Colonic mucosa (tissue), 4 donors: ENCODE measurements at regions not wholly inside any gene's neighbourhood (a gene's known extent, or its start where the extent isn't known, plus 50 kb on each side); places are given as distances from the start of the nearest gene placed in this dataset.

Experiments
- DNase-seq: peaks from one replicate; pipeline ENCODE4 v3.0.0-alpha.2; 2020
- H3K27ac ChIP-seq: fragments of 200-600 bp; one replicate; pipeline ENCODE4 v1.8.0; 2021
- H3K27me3 ChIP-seq: fragments of 200-600 bp; one replicate; pipeline ENCODE4 v1.8.0; 2021
- H3K36me3 ChIP-seq: fragments of 200-600 bp; one replicate; pipeline ENCODE4 v1.8.0; 2021
- H3K4me1 ChIP-seq: fragments of 200-600 bp; one replicate; pipeline ENCODE4 v1.8.0; 2021; ENCODE audit warnings: mild to moderate bottlenecking
- H3K4me3 ChIP-seq: fragments of 200-600 bp; one replicate; pipeline ENCODE4 v1.8.0; 2021
- H3K9ac ChIP-seq, 2 donors: one replicate each; pipeline ENCODE4 v1.7.0; 2013; ENCODE audit warnings: control low read depth in 2 of 2, low read depth in 2 of 2, low read length in 2 of 2
- H3K9me3 ChIP-seq: fragments of 200-600 bp; one replicate; pipeline ENCODE4 v1.8.0; 2021
- CTCF ChIP-seq: fragments of 200-600 bp; IDR thresholded peaks from one replicate; pipeline ENCODE4 v1.8.0; 2022; ENCODE audit warnings: antibody characterized with exemption, mild to moderate bottlenecking
- intact Hi-C: fragments of 100-400 bp; cut with DNase I; formaldehyde crosslinking; loops from one replicate; pipeline ENCODE4 v1.14.1; 2022
- donor health status: healthy.
- donor health status: DM: no; HTN: no; CAD: no.
- donor health status: DM: no; HTN: no; CAD: no.

- intact Hi-C loops, result no loop called here
- Histone ChIP-seq H3K9me3 (no peaks in the 10 kb centered on the region), H3K27ac (no peak overlapping the region), H3K4me3 (no peak overlapping the region), H3K4me1 (no peaks in the 10 kb centered on the region), H3K36me3 (no peaks in the 10 kb centered on the region), H3K9ac (no peak overlapping the region), H3K27me3 (no peaks in the 10 kb centered on the region)
- DNase-seq, result no peak
- TF ChIP-seq CTCF, result no peak
These were observed 821.0 kb downstream of the C4orf33 start for GRCh38 chr4:129916991-129917390.

- H3K27ac ChIP-seq, result no peak overlapping the region
- H3K27me3 ChIP-seq, result no peaks in the 10 kb centered on the region
- intact Hi-C loops, result no loop called here
- H3K4me3 ChIP-seq, result no peak overlapping the region
- no peaks in the 10 kb centered on the region for H3K36me3 ChIP-seq
- no peaks in the 10 kb centered on the region for H3K9me3 ChIP-seq
- H3K9ac ChIP-seq, result no peak overlapping the region
- no peak for DNase-seq
- TF ChIP-seq CTCF, result no peak
- H3K4me1 ChIP-seq, result no peaks in the 10 kb centered on the region
These were observed 821.7 kb downstream of the C4orf33 start for GRCh38 chr4:129917651-129918050.

- no peak for DNase-seq
These were observed 831.0 kb downstream of the C4orf33 start for GRCh38 chr4:129926936-129927335.

GRCh38 chr4:129929052-129929451 is 833.1 kb downstream of the C4orf33 start:
- Histone ChIP-seq H3K4me1 (no peaks in the 10 kb centered on the region), H3K9ac (no peak overlapping the region), H3K9me3 (no peaks in the 10 kb centered on the region), H3K4me3 (no peak overlapping the region), H3K27ac (no peak overlapping the region), H3K36me3 (no peaks in the 10 kb centered on the region), H3K27me3 (no peaks in the 10 kb centered on the region)
- intact Hi-C loops, result no loop called here
- no peak for DNase-seq
- TF ChIP-seq CTCF, result no peak

More at GRCh38 chr4:129926936-129927335, 831.0 kb downstream of the C4orf33 start:
- H3K4me1 ChIP-seq, result no peaks in the 10 kb centered on the region
- H3K9ac ChIP-seq, result no peak overlapping the region
- intact Hi-C loops, result no loop called here
- no peaks in the 10 kb centered on the region for H3K27me3 ChIP-seq
- H3K9me3 ChIP-seq, result no peaks in the 10 kb centered on the region
- no peak overlapping the region for H3K27ac ChIP-seq
- no peak for TF ChIP-seq CTCF
- no peak overlapping the region for H3K4me3 ChIP-seq
- no peaks in the 10 kb centered on the region for H3K36me3 ChIP-seq

- no peaks in the 10 kb centered on the region for H3K36me3 ChIP-seq
- H3K4me1 ChIP-seq, result no peaks in the 10 kb centered on the region
- H3K9ac ChIP-seq, result no peak overlapping the region
- H3K9me3 ChIP-seq, result no peaks in the 10 kb centered on the region
- intact Hi-C loops, result no loop called here
- no peak overlapping the region for H3K27ac ChIP-seq
- TF ChIP-seq CTCF, result no peak
- H3K27me3 ChIP-seq, result no peaks in the 10 kb centered on the region
- no peak overlapping the region for H3K4me3 ChIP-seq
- DNase-seq, result no peak
These were observed 834.0 kb downstream of the C4orf33 start for GRCh38 chr4:129929984-129930383.

- no peak for DNase-seq
- no peaks in the 10 kb centered on the region for H3K9me3 ChIP-seq
- no peaks in the 10 kb centered on the region for H3K27me3 ChIP-seq
- no peaks in the 10 kb centered on the region for H3K36me3 ChIP-seq
- no peaks in the 10 kb centered on the region for H3K4me1 ChIP-seq
- H3K27ac ChIP-seq, result no peak overlapping the region
- TF ChIP-seq CTCF, result no peak
- no peak overlapping the region for H3K9ac ChIP-seq
- intact Hi-C loops, result no loop called here
- H3K4me3 ChIP-seq, result no peak overlapping the region
These were observed 854.3 kb downstream of the C4orf33 start for GRCh38 chr4:129950217-129950616.
